HUES6 (cell line): ENCODE measurements at regions not wholly inside any gene's neighbourhood (a gene's known extent, or its start where the extent isn't known, plus 50 kb on each side); places are given as distances from the start of the nearest gene placed in this dataset.

ENCODE experiments used
- H3K27ac ChIP-seq: 2 replicates; pipeline ENCODE4 v1.7.0; 2013; ENCODE audit warnings: low read depth, mild to moderate bottlenecking, low read length, inconsistent platforms
- H3K27me3 ChIP-seq: 2 replicates; pipeline ENCODE4 v1.6.1; 2013; ENCODE audit warnings: low read length; ENCODE audit not compliant: control insufficient read depth, insufficient read depth
- H3K36me3 ChIP-seq: 2 replicates; pipeline ENCODE4 v1.6.1; 2013; ENCODE audit warnings: low read length; ENCODE audit not compliant: control insufficient read depth, insufficient read depth
- H3K4me1 ChIP-seq: 2 replicates; pipeline ENCODE4 v1.6.1; 2013; ENCODE audit warnings: low read length; ENCODE audit not compliant: control insufficient read depth, insufficient read depth
- H3K4me3 ChIP-seq: 2 replicates; pipeline ENCODE4 v1.5.1; 2013; ENCODE audit warnings: low read depth, low read length
- H3K9ac ChIP-seq: one replicate; pipeline ENCODE4 v1.6.1; 2013; ENCODE audit warnings: mild to moderate bottlenecking, low read length
- H3K9me3 ChIP-seq: 2 replicates; pipeline ENCODE4 v1.6.1; 2013; ENCODE audit warnings: low read depth, low read length; ENCODE audit not compliant: control insufficient read depth, insufficient read depth

DNA sequence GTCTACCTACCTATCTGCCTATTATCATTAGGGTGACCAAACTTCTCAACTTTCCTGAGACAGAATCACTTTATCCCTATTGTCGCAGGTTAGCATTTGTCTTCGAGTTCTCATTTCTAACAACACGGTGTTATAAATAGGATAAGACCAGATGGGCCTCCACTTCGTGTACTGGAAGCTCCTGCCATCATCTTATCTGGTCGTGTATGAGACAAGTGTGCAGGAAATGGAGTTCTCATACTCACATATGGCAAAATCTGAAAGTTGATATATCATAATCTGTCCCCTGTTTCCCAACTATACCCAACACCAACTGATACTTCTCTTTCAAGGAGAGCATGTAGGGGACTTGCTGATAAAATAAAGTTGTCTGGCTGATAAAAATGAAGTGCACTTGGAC, 287.4 kb upstream of the FOXK1 start:
- Histone ChIP-seq H3K36me3 (no peaks in the 10 kb centered on the region), H3K27me3 (no peaks in the 10 kb centered on the region; the same call in 1 of the 2 replicates), H3K4me1 (no peaks in the 10 kb centered on the region), H3K9ac (no peak overlapping the region), H3K9me3 (peaks cover 17% of the 10 kb centered on the region; the same call in 1 of the 2 replicates), H3K4me3 (no peak overlapping the region), H3K27ac (no peak overlapping the region)

DNA sequence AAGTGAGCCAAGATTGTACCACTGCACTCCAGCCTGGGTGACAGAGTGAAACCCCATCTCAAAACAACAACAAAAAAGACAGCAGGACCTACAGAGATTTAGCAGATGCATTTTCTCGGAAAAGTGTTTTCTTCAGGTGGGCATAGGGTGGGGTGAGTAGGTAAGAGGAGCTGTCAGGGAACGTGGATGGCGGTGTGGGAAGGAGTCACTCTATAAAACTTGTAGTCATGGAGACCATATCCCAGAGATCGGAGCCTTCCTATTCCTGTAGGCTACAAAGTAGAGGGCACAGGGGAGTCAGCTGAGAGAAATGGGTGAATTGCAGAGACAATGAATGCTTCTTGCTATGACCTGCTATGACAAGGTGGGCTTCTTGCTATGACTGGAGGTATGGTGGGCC, 283.0 kb upstream of the FOXK1 start:
- H3K27me3 ChIP-seq, result no peaks in the 10 kb centered on the region; the same call in 1 of the 2 replicates

DNA sequence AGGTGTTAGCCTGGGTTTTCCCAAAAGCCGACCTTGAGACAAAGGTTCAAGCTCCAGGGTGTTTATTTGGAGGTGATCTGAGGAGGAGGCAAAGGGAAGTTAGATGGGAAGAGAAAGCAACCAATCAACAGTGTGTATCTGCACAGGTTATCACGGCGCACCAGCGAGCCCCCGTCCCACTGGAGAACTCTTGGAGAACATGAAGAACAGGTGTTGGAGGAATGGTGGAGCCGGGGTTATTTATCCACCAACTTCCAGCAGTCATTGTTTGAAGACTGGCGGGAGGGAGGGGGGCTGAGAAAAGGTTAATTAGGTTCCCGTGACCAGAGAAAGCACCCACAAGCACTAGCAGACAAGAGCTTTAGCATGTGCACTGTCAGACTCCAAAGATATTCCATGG, 282.5 kb upstream of the FOXK1 start:
- Histone ChIP-seq H3K27ac (no peak overlapping the region), H3K9me3 (peaks cover 18% of the 10 kb centered on the region; the same call in 1 of the 2 replicates)

More for the DNA sequence above, 283.0 kb upstream of the FOXK1 start:
- peaks cover 17% of the 10 kb centered on the region; the same call in 1 of the 2 replicates for H3K9me3 ChIP-seq
- no peak overlapping the region for H3K4me3 ChIP-seq
- no peak overlapping the region for H3K9ac ChIP-seq
- no peak overlapping the region for H3K27ac ChIP-seq
- H3K36me3 ChIP-seq, result no peaks in the 10 kb centered on the region
- H3K4me1 ChIP-seq, result no peaks in the 10 kb centered on the region

DNA sequence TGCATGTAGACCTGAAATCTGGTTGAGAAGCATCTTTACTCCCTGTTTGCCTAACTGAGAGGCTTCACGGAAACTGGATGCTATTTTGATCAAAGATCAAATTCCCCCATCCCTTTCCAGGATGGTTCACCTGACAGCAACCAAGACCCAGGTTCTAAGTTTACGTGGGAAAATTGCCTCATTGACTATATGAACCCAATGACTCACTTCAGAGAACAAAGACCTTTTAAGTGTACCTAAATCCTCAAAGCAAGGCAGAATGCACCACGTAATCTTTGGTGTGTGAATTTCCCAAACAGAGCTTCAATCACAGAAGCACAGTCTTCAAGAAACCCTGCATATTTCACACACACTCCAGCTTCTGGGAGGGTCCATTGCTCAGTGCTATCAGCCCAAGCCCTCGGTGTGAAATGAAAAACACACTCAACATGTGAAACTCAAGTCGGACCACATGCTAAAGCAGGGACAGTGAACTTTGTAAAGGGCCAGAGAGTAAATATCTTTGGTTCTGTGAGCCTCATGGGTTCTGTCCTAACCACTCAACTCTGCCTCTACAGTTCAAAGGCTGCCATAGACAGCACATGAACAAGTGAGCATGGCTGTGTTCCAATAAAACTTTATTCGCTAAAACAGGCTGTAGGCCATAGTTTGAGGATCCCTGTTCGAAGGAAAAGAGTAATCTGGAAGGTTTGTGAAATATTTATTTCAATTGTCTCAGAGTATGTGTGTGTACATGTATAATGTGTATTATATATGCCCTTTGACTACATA, 275.6 kb upstream of the FOXK1 start:
- no peak overlapping the region for H3K27ac ChIP-seq
- H3K27me3 ChIP-seq, result peaks cover 8% of the 10 kb centered on the region; the same call in 1 of the 2 replicates
- H3K4me3 ChIP-seq, result no peak overlapping the region
- peaks cover 7% of the 10 kb centered on the region; the same call in 1 of the 2 replicates for H3K9me3 ChIP-seq
- H3K36me3 ChIP-seq, result no peaks in the 10 kb centered on the region
- no peaks in the 10 kb centered on the region for H3K4me1 ChIP-seq
- H3K9ac ChIP-seq, result no peak overlapping the region

More for the DNA sequence above, 282.5 kb upstream of the FOXK1 start:
- Histone ChIP-seq H3K36me3 (no peaks in the 10 kb centered on the region), H3K4me1 (no peaks in the 10 kb centered on the region), H3K4me3 (no peak overlapping the region), H3K9ac (no peak overlapping the region), H3K27me3 (no peaks in the 10 kb centered on the region; the same call in 1 of the 2 replicates)

DNA sequence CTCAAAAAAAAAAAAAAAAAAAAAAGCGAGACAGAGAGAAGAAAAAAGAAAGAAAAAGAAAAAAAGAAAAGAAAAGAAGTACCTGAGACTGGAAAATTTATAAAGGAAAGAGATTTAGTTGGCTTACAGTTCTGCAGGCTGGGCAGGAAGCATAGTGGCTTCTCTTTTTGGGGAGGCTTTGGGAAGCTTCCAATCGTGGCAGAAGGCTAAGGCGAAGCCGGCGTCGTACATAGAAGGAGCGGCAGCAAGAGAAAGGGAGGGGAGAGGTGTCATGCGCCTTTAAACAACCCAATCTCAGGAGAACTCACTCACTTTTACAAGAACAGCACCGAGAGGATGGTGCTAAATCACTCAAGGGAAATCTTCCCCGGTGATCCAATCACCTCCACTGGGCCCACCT, 272.1 kb upstream of the FOXK1 start:
- Histone ChIP-seq H3K4me3 (no peak overlapping the region), H3K36me3 (no peaks in the 10 kb centered on the region), H3K27me3 (peaks cover 8% of the 10 kb centered on the region; the same call in 1 of the 2 replicates), H3K27ac (no peak overlapping the region), H3K9ac (no peak overlapping the region), H3K9me3 (peaks cover 10% of the 10 kb centered on the region; the same call in 1 of the 2 replicates), H3K4me1 (no peaks in the 10 kb centered on the region)

DNA sequence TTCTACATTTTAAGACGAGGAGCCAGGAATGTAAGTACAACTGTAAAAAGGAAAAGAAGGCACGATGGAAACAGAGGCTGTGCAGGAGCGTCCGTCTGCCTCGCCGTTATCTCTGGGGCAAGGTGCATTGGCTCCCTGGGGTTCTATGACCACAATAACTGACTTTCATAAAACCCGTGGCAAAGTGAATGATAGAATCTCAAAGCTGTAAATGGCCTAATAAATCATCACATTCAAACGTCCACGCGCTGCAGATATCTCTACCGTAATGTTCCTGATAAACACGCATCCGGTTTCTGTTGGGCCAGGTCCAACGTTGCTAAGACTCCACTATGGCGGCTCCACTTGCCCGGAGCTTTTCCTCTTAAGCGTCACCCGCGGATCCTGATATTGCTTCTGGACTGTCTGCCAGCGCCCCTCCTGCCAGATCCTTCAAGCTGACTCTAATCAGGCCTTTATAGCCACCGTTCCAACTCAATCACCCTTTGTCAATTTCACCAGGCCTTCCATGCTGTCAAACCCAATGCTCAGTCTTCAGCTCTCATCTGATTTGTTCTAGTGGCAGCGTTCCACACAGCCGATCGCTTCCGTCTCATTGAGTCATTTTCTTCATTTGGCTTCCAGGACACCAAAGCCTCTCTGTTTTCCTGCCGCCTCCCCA, 265.6 kb upstream of the FOXK1 start:
- no peaks in the 10 kb centered on the region for H3K4me1 ChIP-seq
- no peaks in the 10 kb centered on the region for H3K36me3 ChIP-seq
- H3K27ac ChIP-seq, result no peak overlapping the region
- no peaks in the 10 kb centered on the region for H3K27me3 ChIP-seq
- peaks cover 24% of the 10 kb centered on the region for H3K9me3 ChIP-seq
- H3K9ac ChIP-seq, result no peak overlapping the region
- H3K4me3 ChIP-seq, result no peak overlapping the region; the same call in 1 of the 2 replicates

DNA sequence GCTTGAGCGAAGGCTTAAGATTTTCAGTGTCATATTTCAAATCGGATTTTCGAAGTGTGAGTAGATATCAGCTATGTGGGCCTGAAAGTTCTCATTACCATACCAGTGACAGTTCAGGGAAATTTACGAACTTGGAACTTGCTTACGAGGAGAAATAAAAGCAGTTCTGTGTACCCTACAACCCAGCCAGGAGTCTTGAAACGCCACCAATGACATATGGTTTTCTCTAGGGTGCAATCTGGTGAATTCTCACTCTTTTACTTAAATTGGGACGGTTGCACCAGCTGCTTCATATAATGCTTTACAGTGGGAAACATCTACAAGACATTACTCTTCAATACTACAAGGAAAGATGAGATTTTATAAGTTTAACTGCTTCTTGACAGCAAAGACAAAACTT, 253.6 kb upstream of the FOXK1 start:
- H3K36me3 ChIP-seq, result no peaks in the 10 kb centered on the region
- H3K9me3 ChIP-seq, result peaks cover 30% of the 10 kb centered on the region
- no peaks in the 10 kb centered on the region for H3K27me3 ChIP-seq
- no peak overlapping the region for H3K9ac ChIP-seq
- no peak overlapping the region for H3K4me3 ChIP-seq
- no peak overlapping the region for H3K27ac ChIP-seq
- H3K4me1 ChIP-seq, result no peaks in the 10 kb centered on the region

DNA sequence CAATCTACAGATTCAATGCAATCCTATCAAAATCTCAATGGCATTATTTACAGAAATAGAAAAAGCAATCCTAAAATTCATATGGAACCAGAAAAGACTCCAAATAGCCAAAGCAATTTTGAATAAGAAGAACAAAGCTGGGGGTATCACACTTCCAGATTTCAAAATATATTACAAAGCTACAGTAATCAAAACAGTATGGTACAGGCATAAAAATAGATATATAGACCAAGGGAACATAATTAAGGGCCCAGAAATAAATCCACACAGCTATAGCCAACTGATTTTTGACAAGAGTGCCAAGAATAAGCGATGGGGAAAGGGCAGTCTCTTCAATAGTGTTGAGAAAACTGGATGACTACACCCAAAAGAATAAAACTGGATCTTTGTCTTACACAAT, 251.9 kb upstream of the FOXK1 start:
- Histone ChIP-seq H3K4me3 (no peak overlapping the region), H3K4me1 (no peaks in the 10 kb centered on the region), H3K9ac (no peak overlapping the region), H3K27me3 (peaks cover 3% of the 10 kb centered on the region; the same call in 1 of the 2 replicates), H3K27ac (no peak overlapping the region), H3K36me3 (no peaks in the 10 kb centered on the region), H3K9me3 (peaks cover 20% of the 10 kb centered on the region)

DNA sequence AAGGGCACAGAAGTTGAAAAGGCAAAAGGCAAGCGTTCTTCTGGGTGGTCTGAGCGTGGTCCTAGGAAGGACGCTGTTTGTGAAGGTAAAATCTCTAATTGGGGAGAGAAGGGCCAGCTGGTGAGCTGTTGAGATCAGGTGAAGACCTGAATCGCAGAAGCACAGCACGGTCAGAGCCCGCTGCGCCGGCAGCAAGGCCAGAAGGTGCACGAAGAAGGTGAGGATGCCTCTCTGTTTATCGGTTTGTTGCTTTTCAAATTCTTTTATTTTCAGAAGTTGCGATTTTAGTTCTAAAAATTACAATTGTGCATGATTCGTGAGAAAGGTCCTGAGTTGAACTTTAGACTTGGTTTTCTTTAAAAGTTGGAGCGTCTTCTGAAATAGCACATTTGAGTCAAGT, 247.8 kb upstream of the FOXK1 start:
- peaks cover 15% of the 10 kb centered on the region for H3K27me3 ChIP-seq
- no peaks in the 10 kb centered on the region for H3K4me1 ChIP-seq
- no peak overlapping the region for H3K9ac ChIP-seq
- no peak overlapping the region for H3K4me3 ChIP-seq
- H3K9me3 ChIP-seq, result peaks cover 14% of the 10 kb centered on the region
- H3K27ac ChIP-seq, result no peak overlapping the region
- H3K36me3 ChIP-seq, result no peaks in the 10 kb centered on the region

DNA sequence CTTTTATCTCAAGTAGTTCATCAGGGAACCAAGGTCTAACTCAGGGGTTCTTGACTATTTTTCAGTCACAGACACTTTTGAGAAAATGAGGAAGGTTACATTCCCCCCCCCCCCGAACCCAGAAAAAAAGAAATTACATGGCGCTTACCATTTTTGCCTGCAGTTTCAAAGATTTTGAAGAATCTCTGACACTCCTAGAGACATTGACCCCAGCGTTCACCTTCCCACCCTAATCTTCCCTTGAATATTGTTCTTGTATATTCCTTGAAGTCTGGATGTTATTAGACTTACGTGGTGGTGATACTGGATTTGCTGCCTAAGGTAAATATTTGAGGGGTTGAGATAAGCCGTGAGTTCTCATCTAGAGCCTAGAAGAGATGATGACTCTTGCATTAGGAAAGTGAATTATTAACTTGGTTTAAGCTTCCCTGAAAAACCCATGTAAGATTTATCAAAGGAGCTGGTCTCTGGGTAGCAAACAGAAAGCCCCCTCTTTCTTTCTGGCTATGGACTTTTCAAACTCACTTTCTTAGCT, 245.7 kb upstream of the FOXK1 start:
- no peaks in the 10 kb centered on the region for H3K36me3 ChIP-seq
- no peak overlapping the region for H3K4me3 ChIP-seq
- peaks cover 15% of the 10 kb centered on the region for H3K27me3 ChIP-seq
- no peaks in the 10 kb centered on the region for H3K4me1 ChIP-seq
- H3K27ac ChIP-seq, result no peak overlapping the region
- H3K9me3 ChIP-seq, result peaks cover 5% of the 10 kb centered on the region; the same call in 1 of the 2 replicates
- no peak overlapping the region for H3K9ac ChIP-seq

DNA sequence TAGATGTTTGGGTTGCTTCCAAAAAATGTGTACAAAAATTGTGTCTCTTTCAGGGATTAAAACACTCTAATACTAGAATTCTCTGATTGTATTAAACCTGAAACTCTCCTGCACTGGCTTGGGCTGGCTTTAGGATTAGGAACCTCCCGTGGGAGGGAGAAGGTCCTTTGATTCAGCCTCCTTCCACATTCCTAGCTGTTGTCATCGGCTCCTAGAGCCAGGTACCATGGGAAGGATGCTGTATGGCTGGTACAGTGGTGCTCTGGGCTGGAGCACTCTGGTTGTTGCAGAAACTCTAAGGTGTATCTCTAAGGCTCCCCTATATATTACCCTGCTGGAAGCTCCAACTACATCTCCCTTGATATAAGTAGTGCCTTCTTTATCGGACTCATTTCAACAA, 245.2 kb upstream of the FOXK1 start:
- H3K9ac ChIP-seq, result no peak overlapping the region
- H3K9me3 ChIP-seq, result peaks cover 5% of the 10 kb centered on the region; the same call in 1 of the 2 replicates
- H3K4me3 ChIP-seq, result no peak overlapping the region
- H3K27ac ChIP-seq, result no peak overlapping the region
- peaks cover 15% of the 10 kb centered on the region for H3K27me3 ChIP-seq
- no peaks in the 10 kb centered on the region for H3K36me3 ChIP-seq
- H3K4me1 ChIP-seq, result no peaks in the 10 kb centered on the region
